ELR (cell line): ENCODE measurements at regions not wholly inside any gene's neighbourhood (a gene's known extent, or its start where the extent isn't known, plus 50 kb on each side); places are given as distances from the start of the nearest gene placed in this dataset.
"Not testable (repeated sequence)": the region's sequence is repeated elsewhere in the genome, so short reads cannot be mapped to it uniquely, and the experiment has no call there.

Source experiments
- DNase-seq: peaks from one replicate; pipeline ENCODE4 v3.0.0-alpha.2; 2015; ENCODE audit warnings: low read depth

GRCh38 chr15:77839970-77840905, 207.5 kb upstream of the LINGO1 start:
- DNase-seq: no peak

GRCh38 chr15:77839456-77839855, 206.7 kb upstream of the LINGO1 start:
- no peak for DNase-seq

- DNase-seq: no peak
These were observed 205.9 kb upstream of the LINGO1 start for GRCh38 chr15:77838595-77838994.

- no peak for DNase-seq
These were observed 205.3 kb upstream of the LINGO1 start for GRCh38 chr15:77838061-77838460.

- no peak for DNase-seq
These were observed 204.9 kb upstream of the LINGO1 start for GRCh38 chr15:77837649-77838025.

GRCh38 chr15:77836906-77837648, 204.4 kb upstream of the LINGO1 start:
- DNase-seq: no peak

GRCh38 chr15:77836121-77836692, 203.5 kb upstream of the LINGO1 start:
- DNase-seq: peak; percentile 46

- no peak for DNase-seq
These were observed 201.7 kb upstream of the LINGO1 start for GRCh38 chr15:77834276-77834990.

- no peak for DNase-seq
These were observed 200.2 kb upstream of the LINGO1 start for GRCh38 chr15:77832874-77833273.

GRCh38 chr15:77831986-77832385, 199.3 kb upstream of the LINGO1 start:
- DNase-seq: no peak

GRCh38 chr15:77830051-77830468, 197.3 kb upstream of the LINGO1 start:
- peak; percentile 55 for DNase-seq

- not testable (repeated sequence) for DNase-seq
These were observed 196.6 kb upstream of the LINGO1 start for GRCh38 chr15:77829331-77829730.

- no peak for DNase-seq
These were observed 195.1 kb upstream of the LINGO1 start for GRCh38 chr15:77827860-77828259.

- no peak for DNase-seq
These were observed 193.4 kb upstream of the LINGO1 start for GRCh38 chr15:77826006-77826695.

GRCh38 chr15:77825546-77825945, 192.8 kb upstream of the LINGO1 start:
- DNase-seq: no peak

- DNase-seq: no peak
These were observed 192.5 kb upstream of the LINGO1 start for GRCh38 chr15:77825252-77825542.

- DNase-seq: no peak
These were observed 191.9 kb upstream of the LINGO1 start for GRCh38 chr15:77824361-77825251.

GRCh38 chr15:77823736-77824135, 191.0 kb upstream of the LINGO1 start:
- DNase-seq: no peak

- DNase-seq: peak; percentile 12
These were observed 190.0 kb upstream of the LINGO1 start for GRCh38 chr15:77822631-77823230.

GRCh38 chr15:77821959-77822256, 189.2 kb upstream of the LINGO1 start:
- no peak for DNase-seq
